Liver (tissue), 3 donors: ENCODE measurements at regions not wholly inside any gene's neighbourhood (a gene's known extent, or its start where the extent isn't known, plus 50 kb on each side); places are given as distances from the start of the nearest gene placed in this dataset.

Experiments
- EGR1 ChIP-seq, 2 donors: IDR thresholded peaks; 2 replicates each; pipeline ENCODE4 v1.6.1; 2016 to 2018; ENCODE audit warnings: antibody characterized with exemption in 2 of 2, low read depth in 2 of 2
- FOXA1 ChIP-seq: IDR thresholded peaks from 2 replicates; pipeline ENCODE4 v1.6.1; 2016; ENCODE audit warnings: antibody characterized with exemption
- FOXA2 ChIP-seq: IDR thresholded peaks from 2 replicates; pipeline ENCODE4 v1.6.1; 2016; ENCODE audit warnings: antibody characterized with exemption
- HNF4G ChIP-seq: IDR thresholded peaks from 2 replicates; pipeline ENCODE4 v1.6.1; 2016; ENCODE audit warnings: antibody characterized with exemption
- JUND ChIP-seq, 2 donors: IDR thresholded peaks; 2 replicates each; pipeline ENCODE4 v1.6.1; 2016; ENCODE audit warnings: antibody characterized with exemption in 2 of 2
- RXRA ChIP-seq, 2 donors: IDR thresholded peaks; 2 replicates each; pipeline ENCODE4 v1.6.1; 2017 to 2018; ENCODE audit warnings: antibody characterized with exemption in 2 of 2, mild to moderate bottlenecking in 1 of 2
- TAF1 ChIP-seq: conservative IDR thresholded peaks from 2 replicates; pipeline ENCODE4 v1.6.1; 2016; ENCODE audit warnings: antibody characterized with exemption, mild to moderate bottlenecking
- YY1 ChIP-seq: IDR thresholded peaks from 2 replicates; pipeline ENCODE4 v1.6.1; 2016; ENCODE audit warnings: antibody characterized with exemption, mild to moderate bottlenecking
- TF ChIP-seq, protein P1 (sequence below): fragments of 150-350 bp; IDR thresholded peaks from 2 replicates; pipeline ENCODE4 v1.5.1; 2017; ENCODE audit warnings: improper control_type of control experiment, low read depth, low read length; ENCODE audit not compliant: missing input control
- TF ChIP-seq, protein P2 (sequence below): IDR thresholded peaks from 2 replicates; pipeline ENCODE4 v1.6.1; 2016; ENCODE audit warnings: antibody characterized with exemption
- TF ChIP-seq, protein P3 (sequence below): IDR thresholded peaks from 2 replicates; pipeline ENCODE4 v1.6.1; 2016; ENCODE audit warnings: antibody characterized with exemption, mild to moderate bottlenecking
- TF ChIP-seq, protein P4 (sequence below): IDR thresholded peaks from 2 replicates; pipeline ENCODE4 v1.6.1; 2016; ENCODE audit warnings: antibody characterized with exemption
- donor health status: healthy.
- donor health status: healthy.

DNA sequence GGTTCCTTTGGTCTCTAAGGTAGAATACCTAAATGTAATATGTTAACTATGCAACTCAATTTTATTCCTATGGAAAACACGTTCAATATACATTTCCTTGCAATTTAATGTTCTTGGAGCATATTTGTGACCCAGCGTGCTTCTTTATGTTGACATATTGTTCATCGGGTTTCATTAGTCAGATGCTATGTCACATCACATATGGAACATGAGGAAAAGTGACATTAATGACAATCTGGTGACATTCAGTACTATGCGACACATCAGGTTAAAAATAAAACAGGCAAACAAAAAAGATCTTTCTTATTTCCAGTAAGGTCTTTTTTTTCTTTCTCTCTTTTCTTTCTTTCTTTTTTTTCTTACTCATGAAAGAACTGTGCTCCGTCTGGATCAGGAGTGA lies 135.6 kb upstream of the SMIM21 start:
- TF ChIP-seq FOXA2 (no peak), TAF1 (no peak), FOXA1 (no peak), JUND (IDR thresholded peaks at IDR 0.05) (no peak), HNF4G (no peak), YY1 (no peak), RXRA (IDR thresholded peaks at IDR 0.05) (no peak), EGR1 (IDR thresholded peaks at IDR 0.05; ENCODE audit: low read depth in 2 of 2) (no peak)
- TF ChIP-seq, protein P1, sequence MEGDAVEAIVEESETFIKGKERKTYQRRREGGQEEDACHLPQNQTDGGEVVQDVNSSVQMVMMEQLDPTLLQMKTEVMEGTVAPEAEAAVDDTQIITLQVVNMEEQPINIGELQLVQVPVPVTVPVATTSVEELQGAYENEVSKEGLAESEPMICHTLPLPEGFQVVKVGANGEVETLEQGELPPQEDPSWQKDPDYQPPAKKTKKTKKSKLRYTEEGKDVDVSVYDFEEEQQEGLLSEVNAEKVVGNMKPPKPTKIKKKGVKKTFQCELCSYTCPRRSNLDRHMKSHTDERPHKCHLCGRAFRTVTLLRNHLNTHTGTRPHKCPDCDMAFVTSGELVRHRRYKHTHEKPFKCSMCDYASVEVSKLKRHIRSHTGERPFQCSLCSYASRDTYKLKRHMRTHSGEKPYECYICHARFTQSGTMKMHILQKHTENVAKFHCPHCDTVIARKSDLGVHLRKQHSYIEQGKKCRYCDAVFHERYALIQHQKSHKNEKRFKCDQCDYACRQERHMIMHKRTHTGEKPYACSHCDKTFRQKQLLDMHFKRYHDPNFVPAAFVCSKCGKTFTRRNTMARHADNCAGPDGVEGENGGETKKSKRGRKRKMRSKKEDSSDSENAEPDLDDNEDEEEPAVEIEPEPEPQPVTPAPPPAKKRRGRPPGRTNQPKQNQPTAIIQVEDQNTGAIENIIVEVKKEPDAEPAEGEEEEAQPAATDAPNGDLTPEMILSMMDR, result no peak
- TF ChIP-seq, protein P2, sequence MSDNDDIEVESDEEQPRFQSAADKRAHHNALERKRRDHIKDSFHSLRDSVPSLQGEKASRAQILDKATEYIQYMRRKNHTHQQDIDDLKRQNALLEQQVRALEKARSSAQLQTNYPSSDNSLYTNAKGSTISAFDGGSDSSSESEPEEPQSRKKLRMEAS, result no peak
- TF ChIP-seq, protein P3, sequence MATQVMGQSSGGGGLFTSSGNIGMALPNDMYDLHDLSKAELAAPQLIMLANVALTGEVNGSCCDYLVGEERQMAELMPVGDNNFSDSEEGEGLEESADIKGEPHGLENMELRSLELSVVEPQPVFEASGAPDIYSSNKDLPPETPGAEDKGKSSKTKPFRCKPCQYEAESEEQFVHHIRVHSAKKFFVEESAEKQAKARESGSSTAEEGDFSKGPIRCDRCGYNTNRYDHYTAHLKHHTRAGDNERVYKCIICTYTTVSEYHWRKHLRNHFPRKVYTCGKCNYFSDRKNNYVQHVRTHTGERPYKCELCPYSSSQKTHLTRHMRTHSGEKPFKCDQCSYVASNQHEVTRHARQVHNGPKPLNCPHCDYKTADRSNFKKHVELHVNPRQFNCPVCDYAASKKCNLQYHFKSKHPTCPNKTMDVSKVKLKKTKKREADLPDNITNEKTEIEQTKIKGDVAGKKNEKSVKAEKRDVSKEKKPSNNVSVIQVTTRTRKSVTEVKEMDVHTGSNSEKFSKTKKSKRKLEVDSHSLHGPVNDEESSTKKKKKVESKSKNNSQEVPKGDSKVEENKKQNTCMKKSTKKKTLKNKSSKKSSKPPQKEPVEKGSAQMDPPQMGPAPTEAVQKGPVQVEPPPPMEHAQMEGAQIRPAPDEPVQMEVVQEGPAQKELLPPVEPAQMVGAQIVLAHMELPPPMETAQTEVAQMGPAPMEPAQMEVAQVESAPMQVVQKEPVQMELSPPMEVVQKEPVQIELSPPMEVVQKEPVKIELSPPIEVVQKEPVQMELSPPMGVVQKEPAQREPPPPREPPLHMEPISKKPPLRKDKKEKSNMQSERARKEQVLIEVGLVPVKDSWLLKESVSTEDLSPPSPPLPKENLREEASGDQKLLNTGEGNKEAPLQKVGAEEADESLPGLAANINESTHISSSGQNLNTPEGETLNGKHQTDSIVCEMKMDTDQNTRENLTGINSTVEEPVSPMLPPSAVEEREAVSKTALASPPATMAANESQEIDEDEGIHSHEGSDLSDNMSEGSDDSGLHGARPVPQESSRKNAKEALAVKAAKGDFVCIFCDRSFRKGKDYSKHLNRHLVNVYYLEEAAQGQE, result no peak
- TF ChIP-seq, protein P4, sequence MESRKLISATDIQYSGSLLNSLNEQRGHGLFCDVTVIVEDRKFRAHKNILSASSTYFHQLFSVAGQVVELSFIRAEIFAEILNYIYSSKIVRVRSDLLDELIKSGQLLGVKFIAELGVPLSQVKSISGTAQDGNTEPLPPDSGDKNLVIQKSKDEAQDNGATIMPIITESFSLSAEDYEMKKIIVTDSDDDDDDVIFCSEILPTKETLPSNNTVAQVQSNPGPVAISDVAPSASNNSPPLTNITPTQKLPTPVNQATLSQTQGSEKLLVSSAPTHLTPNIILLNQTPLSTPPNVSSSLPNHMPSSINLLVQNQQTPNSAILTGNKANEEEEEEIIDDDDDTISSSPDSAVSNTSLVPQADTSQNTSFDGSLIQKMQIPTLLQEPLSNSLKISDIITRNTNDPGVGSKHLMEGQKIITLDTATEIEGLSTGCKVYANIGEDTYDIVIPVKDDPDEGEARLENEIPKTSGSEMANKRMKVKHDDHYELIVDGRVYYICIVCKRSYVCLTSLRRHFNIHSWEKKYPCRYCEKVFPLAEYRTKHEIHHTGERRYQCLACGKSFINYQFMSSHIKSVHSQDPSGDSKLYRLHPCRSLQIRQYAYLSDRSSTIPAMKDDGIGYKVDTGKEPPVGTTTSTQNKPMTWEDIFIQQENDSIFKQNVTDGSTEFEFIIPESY, result no peak
